ENCODE measurements at regions not wholly inside any gene's neighbourhood (a gene's known extent, or its start where the extent isn't known, plus 50 kb on each side); places are given as distances from the start of the nearest gene placed in this dataset.

DNA sequence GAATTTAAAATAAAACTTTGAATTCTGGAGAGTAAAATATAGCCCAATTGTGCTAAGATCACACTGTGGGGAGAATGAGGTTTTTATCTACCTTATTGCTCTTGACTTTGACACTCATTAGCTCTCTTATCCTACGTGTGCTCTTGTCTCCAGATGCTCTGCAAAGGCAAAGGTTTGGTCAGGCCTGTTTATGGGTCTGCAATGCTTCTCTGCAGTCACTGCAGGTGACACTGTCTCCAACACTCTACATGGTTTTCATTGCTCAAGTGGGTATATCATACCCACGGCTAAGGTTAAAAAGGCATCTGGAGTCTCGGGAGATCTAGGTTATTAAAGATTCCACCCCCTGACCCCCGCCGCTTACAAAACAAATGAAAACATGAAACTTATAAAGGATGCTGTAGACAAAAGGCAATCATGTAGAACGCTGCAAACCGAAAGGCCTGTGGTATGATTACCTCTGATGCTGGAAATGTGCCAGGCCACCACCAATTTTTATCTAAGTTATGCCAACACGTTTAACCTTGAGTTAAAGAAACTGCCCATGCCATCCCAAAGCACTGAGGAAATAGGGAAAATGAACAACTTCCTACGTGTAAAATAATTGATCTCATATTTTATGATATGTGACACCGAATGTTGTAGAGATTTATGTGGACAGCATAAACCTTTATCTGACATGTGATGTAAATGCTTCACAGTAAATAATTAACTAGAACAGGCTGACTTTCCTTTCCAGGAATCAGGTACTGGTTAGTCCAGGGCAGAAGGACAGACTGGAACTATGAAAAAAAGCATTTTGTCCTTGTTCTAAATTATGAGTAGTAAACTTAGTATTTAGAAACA is 238.2 kb upstream of the NOX3 start:
- TF ChIP-seq ZFP3 (CRISPR knock-in tag; IDR thresholded peaks at IDR 0.05), result no peak
- TF ChIP-seq ZNF565 (CRISPR knock-in tag; conservative IDR thresholded peaks at IDR 0.05; ENCODE audit: low read depth), result no peak
- TF ChIP-seq OSR1 (CRISPR knock-in tag; IDR thresholded peaks at IDR 0.05), result no peak
- TF ChIP-seq ZFP30 (CRISPR knock-in tag; IDR thresholded peaks at IDR 0.05), result no peak
- TF ChIP-seq, protein P1, sequence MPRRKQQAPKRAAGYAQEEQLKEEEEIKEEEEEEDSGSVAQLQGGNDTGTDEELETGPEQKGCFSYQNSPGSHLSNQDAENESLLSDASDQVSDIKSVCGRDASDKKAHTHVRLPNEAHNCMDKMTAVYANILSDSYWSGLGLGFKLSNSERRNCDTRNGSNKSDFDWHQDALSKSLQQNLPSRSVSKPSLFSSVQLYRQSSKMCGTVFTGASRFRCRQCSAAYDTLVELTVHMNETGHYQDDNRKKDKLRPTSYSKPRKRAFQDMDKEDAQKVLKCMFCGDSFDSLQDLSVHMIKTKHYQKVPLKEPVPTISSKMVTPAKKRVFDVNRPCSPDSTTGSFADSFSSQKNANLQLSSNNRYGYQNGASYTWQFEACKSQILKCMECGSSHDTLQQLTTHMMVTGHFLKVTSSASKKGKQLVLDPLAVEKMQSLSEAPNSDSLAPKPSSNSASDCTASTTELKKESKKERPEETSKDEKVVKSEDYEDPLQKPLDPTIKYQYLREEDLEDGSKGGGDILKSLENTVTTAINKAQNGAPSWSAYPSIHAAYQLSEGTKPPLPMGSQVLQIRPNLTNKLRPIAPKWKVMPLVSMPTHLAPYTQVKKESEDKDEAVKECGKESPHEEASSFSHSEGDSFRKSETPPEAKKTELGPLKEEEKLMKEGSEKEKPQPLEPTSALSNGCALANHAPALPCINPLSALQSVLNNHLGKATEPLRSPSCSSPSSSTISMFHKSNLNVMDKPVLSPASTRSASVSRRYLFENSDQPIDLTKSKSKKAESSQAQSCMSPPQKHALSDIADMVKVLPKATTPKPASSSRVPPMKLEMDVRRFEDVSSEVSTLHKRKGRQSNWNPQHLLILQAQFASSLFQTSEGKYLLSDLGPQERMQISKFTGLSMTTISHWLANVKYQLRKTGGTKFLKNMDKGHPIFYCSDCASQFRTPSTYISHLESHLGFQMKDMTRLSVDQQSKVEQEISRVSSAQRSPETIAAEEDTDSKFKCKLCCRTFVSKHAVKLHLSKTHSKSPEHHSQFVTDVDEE (CRISPR knock-in tag; IDR thresholded peaks at IDR 0.05), result no peak
- no peak for TF ChIP-seq RARB (CRISPR knock-in tag; IDR thresholded peaks at IDR 0.05)
- no peak for TF ChIP-seq SNAI2 (CRISPR knock-in tag; IDR thresholded peaks at IDR 0.05)
- no peak for TF ChIP-seq ZNF8 (CRISPR knock-in tag; IDR thresholded peaks at IDR 0.05)
- TF ChIP-seq ESRRG (CRISPR knock-in tag; IDR thresholded peaks at IDR 0.05), result no peak
- TF ChIP-seq TCF4 (CRISPR knock-in tag; IDR thresholded peaks at IDR 0.05; ENCODE audit: borderline replicate concordance), result no peak
- TF ChIP-seq, protein P2, sequence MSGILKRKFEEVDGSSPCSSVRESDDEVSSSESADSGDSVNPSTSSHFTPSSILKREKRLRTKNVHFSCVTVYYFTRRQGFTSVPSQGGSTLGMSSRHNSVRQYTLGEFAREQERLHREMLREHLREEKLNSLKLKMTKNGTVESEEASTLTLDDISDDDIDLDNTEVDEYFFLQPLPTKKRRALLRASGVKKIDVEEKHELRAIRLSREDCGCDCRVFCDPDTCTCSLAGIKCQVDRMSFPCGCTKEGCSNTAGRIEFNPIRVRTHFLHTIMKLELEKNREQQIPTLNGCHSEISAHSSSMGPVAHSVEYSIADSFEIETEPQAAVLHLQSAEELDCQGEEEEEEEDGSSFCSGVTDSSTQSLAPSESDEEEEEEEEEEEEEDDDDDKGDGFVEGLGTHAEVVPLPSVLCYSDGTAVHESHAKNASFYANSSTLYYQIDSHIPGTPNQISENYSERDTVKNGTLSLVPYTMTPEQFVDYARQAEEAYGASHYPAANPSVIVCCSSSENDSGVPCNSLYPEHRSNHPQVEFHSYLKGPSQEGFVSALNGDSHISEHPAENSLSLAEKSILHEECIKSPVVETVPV (CRISPR knock-in tag; IDR thresholded peaks at IDR 0.05), result no peak
- TF ChIP-seq, protein P3, sequence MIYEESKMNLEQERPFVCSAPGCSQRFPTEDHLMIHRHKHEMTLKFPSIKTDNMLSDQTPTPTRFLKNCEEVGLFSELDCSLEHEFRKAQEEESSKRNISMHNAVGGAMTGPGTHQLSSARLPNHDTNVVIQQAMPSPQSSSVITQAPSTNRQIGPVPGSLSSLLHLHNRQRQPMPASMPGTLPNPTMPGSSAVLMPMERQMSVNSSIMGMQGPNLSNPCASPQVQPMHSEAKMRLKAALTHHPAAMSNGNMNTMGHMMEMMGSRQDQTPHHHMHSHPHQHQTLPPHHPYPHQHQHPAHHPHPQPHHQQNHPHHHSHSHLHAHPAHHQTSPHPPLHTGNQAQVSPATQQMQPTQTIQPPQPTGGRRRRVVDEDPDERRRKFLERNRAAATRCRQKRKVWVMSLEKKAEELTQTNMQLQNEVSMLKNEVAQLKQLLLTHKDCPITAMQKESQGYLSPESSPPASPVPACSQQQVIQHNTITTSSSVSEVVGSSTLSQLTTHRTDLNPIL (CRISPR knock-in tag; IDR thresholded peaks at IDR 0.05; ENCODE audit: low read depth), result no peak
- TF ChIP-seq ZNF70 (CRISPR knock-in tag; IDR thresholded peaks at IDR 0.05), result no peak
- TF ChIP-seq ARNTL (CRISPR knock-in tag; IDR thresholded peaks at IDR 0.05; ENCODE audit: borderline replicate concordance, low read depth), result no peak
- TF ChIP-seq PPARA (CRISPR knock-in tag; IDR thresholded peaks at IDR 0.05; ENCODE audit: borderline replicate concordance), result no peak
- no peak for TF ChIP-seq CSDC2 (CRISPR knock-in tag; IDR thresholded peaks at IDR 0.05)
- TF ChIP-seq, protein P4, sequence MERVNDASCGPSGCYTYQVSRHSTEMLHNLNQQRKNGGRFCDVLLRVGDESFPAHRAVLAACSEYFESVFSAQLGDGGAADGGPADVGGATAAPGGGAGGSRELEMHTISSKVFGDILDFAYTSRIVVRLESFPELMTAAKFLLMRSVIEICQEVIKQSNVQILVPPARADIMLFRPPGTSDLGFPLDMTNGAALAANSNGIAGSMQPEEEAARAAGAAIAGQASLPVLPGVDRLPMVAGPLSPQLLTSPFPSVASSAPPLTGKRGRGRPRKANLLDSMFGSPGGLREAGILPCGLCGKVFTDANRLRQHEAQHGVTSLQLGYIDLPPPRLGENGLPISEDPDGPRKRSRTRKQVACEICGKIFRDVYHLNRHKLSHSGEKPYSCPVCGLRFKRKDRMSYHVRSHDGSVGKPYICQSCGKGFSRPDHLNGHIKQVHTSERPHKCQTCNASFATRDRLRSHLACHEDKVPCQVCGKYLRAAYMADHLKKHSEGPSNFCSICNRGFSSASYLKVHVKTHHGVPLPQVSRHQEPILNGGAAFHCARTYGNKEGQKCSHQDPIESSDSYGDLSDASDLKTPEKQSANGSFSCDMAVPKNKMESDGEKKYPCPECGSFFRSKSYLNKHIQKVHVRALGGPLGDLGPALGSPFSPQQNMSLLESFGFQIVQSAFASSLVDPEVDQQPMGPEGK (CRISPR knock-in tag; IDR thresholded peaks at IDR 0.05; ENCODE audit: borderline replicate concordance), result no peak
- no peak for TF ChIP-seq ZC3H10 (CRISPR knock-in tag; IDR thresholded peaks at IDR 0.05)
- TF ChIP-seq ISL1 (CRISPR knock-in tag; IDR thresholded peaks at IDR 0.05), result no peak
- no peak for TF ChIP-seq GLIS3 (CRISPR knock-in tag; IDR thresholded peaks at IDR 0.05)
- ATAC-seq, result no peak

DNA sequence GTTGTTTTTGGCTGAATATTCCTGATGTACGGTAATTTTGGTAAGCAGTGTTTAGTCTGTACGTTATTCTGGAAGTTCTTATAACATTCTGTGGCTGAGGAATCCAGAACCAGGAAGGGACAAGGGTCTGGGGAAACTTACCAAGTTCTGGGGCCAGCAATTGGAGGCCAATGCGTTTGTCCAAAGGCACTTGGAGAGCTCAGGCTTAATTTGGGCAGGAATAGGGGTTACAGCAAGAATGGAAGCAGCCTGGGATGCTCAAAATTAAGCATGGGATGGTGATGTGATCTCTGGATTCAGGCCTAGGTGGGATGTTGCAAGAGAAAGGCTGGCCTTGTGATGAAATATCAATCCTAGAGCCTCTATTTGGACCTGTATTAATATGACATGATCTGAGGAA is 235.2 kb upstream of the NOX3 start:
- no peak for TF ChIP-seq RARB (CRISPR knock-in tag; IDR thresholded peaks at IDR 0.05)
- no peak for TF ChIP-seq ISL1 (CRISPR knock-in tag; IDR thresholded peaks at IDR 0.05)
- no peak for TF ChIP-seq PPARA (CRISPR knock-in tag; IDR thresholded peaks at IDR 0.05; ENCODE audit: borderline replicate concordance)
- TF ChIP-seq, protein P3 (CRISPR knock-in tag; IDR thresholded peaks at IDR 0.05; ENCODE audit: low read depth), result no peak
- no peak for TF ChIP-seq ZFP30 (CRISPR knock-in tag; IDR thresholded peaks at IDR 0.05)
- TF ChIP-seq, protein P2 (CRISPR knock-in tag; IDR thresholded peaks at IDR 0.05), result no peak
- no peak for TF ChIP-seq BACH2 (CRISPR knock-in tag; IDR thresholded peaks at IDR 0.05; ENCODE audit: borderline replicate concordance)
- no peak for TF ChIP-seq ZC3H10 (CRISPR knock-in tag; IDR thresholded peaks at IDR 0.05)
- no peak for TF ChIP-seq ARNTL (CRISPR knock-in tag; IDR thresholded peaks at IDR 0.05; ENCODE audit: borderline replicate concordance, low read depth)
- TF ChIP-seq OSR1 (CRISPR knock-in tag; IDR thresholded peaks at IDR 0.05), result no peak
- no peak for TF ChIP-seq SNAI2 (CRISPR knock-in tag; IDR thresholded peaks at IDR 0.05)
- TF ChIP-seq, protein P4 (CRISPR knock-in tag; IDR thresholded peaks at IDR 0.05; ENCODE audit: borderline replicate concordance), result no peak
- no peak for TF ChIP-seq TOX (CRISPR knock-in tag; IDR thresholded peaks at IDR 0.05; ENCODE audit: borderline replicate concordance)
- no peak for TF ChIP-seq ESRRG (CRISPR knock-in tag; IDR thresholded peaks at IDR 0.05)
- ATAC-seq, result no peak
